A673 (cell line): ENCODE measurements at regions not wholly inside any gene's neighbourhood (a gene's known extent, or its start where the extent isn't known, plus 50 kb on each side); places are given as distances from the start of the nearest gene placed in this dataset.

Experiments used
- BruUV-seq: library from RNA; stranded (reverse); fragments of 400-500 nt; replicated peaks from 2 replicates; lab custom pipeline; 2021; lab: Mats Ljungman, UMichigan
- CTCF ChIA-PET: fragments of 300-600 bp; sonication (Branson Sonifier 250); formaldehyde crosslinking; loops from one replicate; lab custom pipeline; 2022; ENCODE audit warnings: antibody characterized with exemption; lab: Charles Lee
- POLR2A ChIA-PET: fragments of 300-600 bp; sonication (Branson Sonifier 250); formaldehyde crosslinking; loops from one replicate; lab custom pipeline; 2022; ENCODE audit warnings: antibody characterized with exemption; ENCODE audit not compliant: low non-redundant PET; lab: Charles Lee
- DNase-seq: peaks from one replicate; pipeline ENCODE4 v3.0.0-alpha.2; 2015; ENCODE audit warnings: low spot score
- H3K27ac ChIP-seq: fragments of 200-600 bp; sonication (generic); 2 replicates; pipeline ENCODE4 v1.5.1; 2016; ENCODE audit warnings: mixed run types, low read depth, mild to moderate bottlenecking, mixed read lengths, antibody characterized with exemption, low read length; ENCODE audit not compliant: poor library complexity, severe bottlenecking
- H3K27me3 ChIP-seq: fragments of 200-600 bp; sonication (generic); replicated peaks from 2 replicates; pipeline ENCODE4 v1.6.1; 2017; ENCODE audit warnings: mixed run types, low read depth, mild to moderate bottlenecking, mixed read lengths, antibody characterized with exemption, low read length; ENCODE audit not compliant: insufficient read depth, poor library complexity
- H3K36me3 ChIP-seq: fragments of 200-600 bp; sonication (generic); 2 replicates; pipeline ENCODE4 v1.6.1; 2016; ENCODE audit warnings: mixed run types, mild to moderate bottlenecking, mixed read lengths, antibody characterized with exemption, low read length; ENCODE audit not compliant: insufficient read depth, poor library complexity, severe bottlenecking
- H3K4me1 ChIP-seq: fragments of 200-600 bp; sonication (generic); 2 replicates; pipeline ENCODE4 v1.6.1; 2017; ENCODE audit warnings: mixed run types, mild to moderate bottlenecking, mixed read lengths, antibody characterized with exemption, low read length; ENCODE audit not compliant: insufficient read depth, poor library complexity, severe bottlenecking
- H3K4me3 ChIP-seq: fragments of 200-600 bp; sonication (generic); 2 replicates; pipeline ENCODE4 v1.5.1; 2016; ENCODE audit warnings: low read depth, mixed run types, mild to moderate bottlenecking, mixed read lengths, low read length; ENCODE audit not compliant: poor library complexity, severe bottlenecking
- H3K9me3 ChIP-seq: fragments of 200-600 bp; sonication (generic); 2 replicates; pipeline ENCODE4 v1.6.1; 2016; ENCODE audit warnings: mixed run types, low read depth, mild to moderate bottlenecking, mixed read lengths, antibody characterized with exemption, low read length; ENCODE audit not compliant: poor library complexity, severe bottlenecking
- CTCF ChIP-seq: fragments of 300-800, 200-600 bp; sonication (generic); conservative IDR thresholded peaks from 2 replicates; pipeline ENCODE4 v1.5.1; 2017; ENCODE audit warnings: low read depth, mild to moderate bottlenecking, antibody characterized with exemption, low read length, moderate library complexity, mixed read lengths
- EZH2 ChIP-seq: fragments of 200-600 bp; sonication (generic); IDR thresholded peaks from 2 replicates; pipeline ENCODE4 v1.6.1; 2017; ENCODE audit warnings: borderline replicate concordance, low read depth, mild to moderate bottlenecking, mixed read lengths, antibody characterized with exemption, low read length; ENCODE audit not compliant: poor library complexity, severe bottlenecking
- intact Hi-C: fragments of 100-400 bp; cut with micrococcal nuclease; formaldehyde crosslinking; loops from one replicate; pipeline ENCODE4 v1.10.0; 2022; ENCODE audit not compliant: unreplicated experiment

DNA sequence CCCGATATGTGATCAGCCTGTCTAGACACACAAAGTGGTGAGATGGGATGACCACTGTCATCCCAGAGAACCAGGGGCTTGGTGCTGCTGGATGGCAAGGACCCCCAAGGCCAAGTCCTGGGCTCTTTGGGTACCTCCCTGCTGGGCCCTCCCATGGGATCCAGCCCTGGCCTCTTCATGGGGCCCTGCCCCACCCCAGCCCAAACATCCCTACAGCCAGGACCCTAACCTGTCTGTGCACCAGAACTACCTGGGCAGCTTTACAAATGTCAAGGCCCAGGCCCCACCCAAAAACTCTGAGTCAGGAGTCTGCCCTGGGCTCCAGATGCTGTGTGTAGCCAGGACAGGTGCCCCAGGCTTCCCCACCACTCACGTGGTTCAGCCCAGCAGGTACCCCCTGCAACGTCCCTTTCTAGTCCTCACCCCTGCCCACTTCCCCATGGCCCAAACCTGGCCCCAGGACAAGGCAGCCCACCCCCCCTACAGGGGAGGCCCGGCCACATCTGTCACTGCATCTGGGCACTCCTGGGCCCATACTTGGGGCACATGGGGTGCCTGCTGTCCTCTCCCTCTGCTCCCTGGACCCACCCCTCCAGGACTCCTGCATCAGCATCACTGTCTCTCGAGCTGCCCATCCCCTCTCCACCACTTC lies 233.5 kb downstream of the TUBA3C start:
- no peak for DNase-seq
- POLR2A ChIA-PET: no interaction called here
- Histone ChIP-seq H3K4me1 (no peaks in the 10 kb centered on the region), H3K27me3 (no peaks in the 10 kb centered on the region), H3K9me3 (no peaks in the 10 kb centered on the region), H3K27ac (no peak overlapping the region), H3K4me3 (no peak overlapping the region), H3K36me3 (no peaks in the 10 kb centered on the region)
- no TSS peak for BruUV-seq
- intact Hi-C loops: loop anchor here (10.0 kb wide), 1 partner anchor 47 kb away; no protein-coding TSS in a partner anchor
- CTCF ChIA-PET: no interaction called here
- TF ChIP-seq EZH2: no peak
- TF ChIP-seq CTCF: no peak

DNA sequence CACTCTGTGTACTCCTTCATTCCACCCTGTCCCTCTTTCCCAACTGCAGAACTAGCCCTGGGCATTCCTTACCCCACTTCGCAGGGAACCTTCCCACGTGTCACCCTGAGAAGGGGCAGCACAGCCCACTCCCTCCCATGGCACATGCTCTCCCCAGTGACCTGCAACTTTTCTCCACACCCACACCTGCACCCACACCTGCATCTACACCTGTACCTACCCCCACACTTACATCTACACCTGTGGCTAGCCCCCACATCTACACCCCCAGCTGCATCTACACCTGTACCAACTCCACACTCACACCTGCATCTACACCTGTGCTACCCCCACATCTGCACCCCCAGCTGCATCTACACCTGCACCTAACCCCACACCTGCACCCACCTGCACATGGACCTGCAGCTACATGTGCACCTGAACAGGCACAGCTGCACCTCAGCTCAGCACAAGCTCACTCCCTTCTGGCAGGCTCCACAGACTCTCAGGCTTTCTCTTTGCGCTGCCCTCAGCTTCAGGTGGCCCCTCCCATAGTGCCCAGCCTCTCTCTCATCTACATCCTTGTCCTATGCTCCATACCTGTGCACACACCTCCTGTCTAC lies 234.1 kb downstream of the TUBA3C start:
- DNase-seq: no peak
- Histone ChIP-seq H3K36me3 (no peaks in the 10 kb centered on the region), H3K4me1 (no peaks in the 10 kb centered on the region), H3K27ac (no peak overlapping the region), H3K4me3 (no peak overlapping the region), H3K9me3 (no peaks in the 10 kb centered on the region), H3K27me3 (no peaks in the 10 kb centered on the region)
- no TSS peak for BruUV-seq
- TF ChIP-seq EZH2 (no peak), CTCF (no peak)
- ChIA-PET CTCF (no interaction called here), POLR2A (no interaction called here)
- intact Hi-C loops: loop anchor here (10.0 kb wide), 1 partner anchor 47 kb away; no protein-coding TSS in a partner anchor

DNA sequence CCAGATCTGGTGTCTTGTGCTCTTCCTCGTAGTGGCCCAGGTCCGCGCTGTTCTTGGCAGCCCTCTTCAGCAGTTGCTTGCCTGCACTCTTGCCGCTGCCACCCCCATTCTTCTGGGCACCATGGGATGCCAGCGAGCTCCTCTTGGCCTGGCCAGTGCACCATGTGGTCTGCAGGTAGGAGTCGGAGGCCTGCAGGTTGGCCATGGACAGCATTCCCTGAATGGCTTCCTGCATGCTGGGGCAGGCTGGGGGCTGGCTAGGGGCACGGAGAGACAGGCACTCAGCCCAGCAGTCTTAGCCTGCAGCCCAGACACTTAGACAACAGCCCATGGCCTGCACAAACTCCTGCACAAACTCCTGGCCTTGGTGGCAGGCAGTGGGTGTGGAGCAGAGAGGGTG lies 234.9 kb downstream of the TUBA3C start:
- ChIA-PET CTCF (no interaction called here), POLR2A (no interaction called here)
- Histone ChIP-seq H3K4me3 (no peak overlapping the region), H3K36me3 (no peaks in the 10 kb centered on the region), H3K27ac (no peak overlapping the region), H3K9me3 (no peaks in the 10 kb centered on the region), H3K27me3 (no peaks in the 10 kb centered on the region), H3K4me1 (no peaks in the 10 kb centered on the region)
- DNase-seq: no peak
- intact Hi-C loops: loop anchor here (10.0 kb wide), 1 partner anchor 48 kb away; no protein-coding TSS in a partner anchor
- TF ChIP-seq CTCF (no peak), EZH2 (no peak)
- no TSS peak for BruUV-seq
